HG02588 (cell line): ENCODE measurements at regions not wholly inside any gene's neighbourhood (a gene's known extent, or its start where the extent isn't known, plus 50 kb on each side); places are given as distances from the start of the nearest gene placed in this dataset.
"Not testable (repeated sequence)": the region's sequence is repeated elsewhere in the genome, so short reads cannot be mapped to it uniquely, and the experiment has no call there.

Experiments used
- ATAC-seq: cut with Tn5 transposase; IDR thresholded peaks from one replicate; pipeline ENCODE4 v1.9.1; 2021; ENCODE audit warnings: mild to moderate bottlenecking, moderate library complexity; ENCODE audit not compliant: unreplicated experiment

- no peak for ATAC-seq
Observed at GRCh38 chr15:96466389-96466947, 136.0 kb downstream of the NR2F2 start.

- no peak for ATAC-seq
Observed at GRCh38 chr15:96468036-96468435, 137.5 kb downstream of the NR2F2 start.

- ATAC-seq = no peak
Observed at GRCh38 chr15:96470681-96471310, 140.3 kb downstream of the NR2F2 start.

GRCh38 chr15:96472681-96473080, 142.2 kb downstream of the NR2F2 start:
- ATAC-seq = no peak

GRCh38 chr15:96473556-96473955, 143.1 kb downstream of the NR2F2 start:
- no peak for ATAC-seq

- no peak for ATAC-seq
Observed at GRCh38 chr15:96474231-96474664, 143.7 kb downstream of the NR2F2 start.

- ATAC-seq = no peak
Observed at GRCh38 chr15:96477227-96477626, 146.7 kb downstream of the NR2F2 start.

- ATAC-seq = not testable (repeated sequence)
Observed at GRCh38 chr15:96484412-96484811, 153.9 kb downstream of the NR2F2 start.

GRCh38 chr15:96484830-96485229, 154.3 kb downstream of the NR2F2 start:
- no peak for ATAC-seq

GRCh38 chr15:96487245-96487644, 156.7 kb downstream of the NR2F2 start:
- ATAC-seq = no peak

GRCh38 chr15:96491066-96491699, 160.7 kb downstream of the NR2F2 start:
- ATAC-seq = not testable (repeated sequence)

GRCh38 chr15:96491700-96492644, 161.5 kb downstream of the NR2F2 start:
- not testable (repeated sequence) for ATAC-seq

- no peak for ATAC-seq
Observed at GRCh38 chr15:96494505-96494904, 164.0 kb downstream of the NR2F2 start.

GRCh38 chr15:96495386-96495785, 164.9 kb downstream of the NR2F2 start:
- ATAC-seq = no peak

- no peak for ATAC-seq
Observed at GRCh38 chr15:96497951-96498350, 167.5 kb downstream of the NR2F2 start.

- no peak for ATAC-seq
Observed at GRCh38 chr15:96500508-96500907, 170.0 kb downstream of the NR2F2 start.

- ATAC-seq = no peak
Observed at GRCh38 chr15:96501362-96501761, 170.9 kb downstream of the NR2F2 start.

- ATAC-seq = no peak
Observed at GRCh38 chr15:96502196-96502595, 171.7 kb downstream of the NR2F2 start.

GRCh38 chr15:96503276-96503675, 172.8 kb downstream of the NR2F2 start:
- no peak for ATAC-seq

GRCh38 chr15:96504371-96504770, 173.9 kb downstream of the NR2F2 start:
- no peak for ATAC-seq

- ATAC-seq = no peak
Observed at GRCh38 chr15:96505014-96505413, 174.5 kb downstream of the NR2F2 start.
